DOHH2 (cell line): ENCODE measurements at regions not wholly inside any gene's neighbourhood (a gene's known extent, or its start where the extent isn't known, plus 50 kb on each side); places are given as distances from the start of the nearest gene placed in this dataset.

Experiments
- H3F3A ChIP-seq: fragments of 200-600 bp; sonication (generic), shearing (Covaris generic); 2 replicates; pipeline ENCODE4 v1.6.0; 2016; ENCODE audit warnings: antibody characterized with exemption, mild to moderate bottlenecking; ENCODE audit not compliant: control insufficient read depth, insufficient read depth
- H3K27ac ChIP-seq: fragments of 200-600 bp; sonication (generic); 2 replicates; pipeline ENCODE4 v1.5.1; 2014; ENCODE audit warnings: low read depth, mild to moderate bottlenecking, low read length, moderate library complexity
- H3K27me3 ChIP-seq: fragments of 200-600 bp; sonication (generic); 2 replicates; pipeline ENCODE4 v1.6.1; 2014; ENCODE audit warnings: mild to moderate bottlenecking, low read length, mixed read lengths; ENCODE audit not compliant: control insufficient read depth
- H3K36me3 ChIP-seq: fragments of 200-600 bp; sonication (generic); 2 replicates; pipeline ENCODE4 v1.6.1; 2014; ENCODE audit warnings: mild to moderate bottlenecking, low read length, moderate library complexity, mixed read lengths; ENCODE audit not compliant: control insufficient read depth
- H3K4me1 ChIP-seq: fragments of 200-600 bp; sonication (generic); 2 replicates; pipeline ENCODE4 v1.6.1; 2014; ENCODE audit warnings: mild to moderate bottlenecking, low read length, mixed read lengths; ENCODE audit not compliant: control insufficient read depth
- H3K4me2 ChIP-seq: fragments of 200-600 bp; sonication (generic); 2 replicates; pipeline ENCODE4 v1.6.0; 2014; ENCODE audit warnings: mild to moderate bottlenecking, low read length, moderate library complexity
- H3K4me3 ChIP-seq: fragments of 200-600 bp; sonication (generic); 2 replicates; pipeline ENCODE4 v1.5.1; 2014; ENCODE audit warnings: mild to moderate bottlenecking, low read length, mixed read lengths
- H3K79me2 ChIP-seq: fragments of 200-600 bp; sonication (generic); 2 replicates; pipeline ENCODE4 v1.6.1; 2014; ENCODE audit warnings: mild to moderate bottlenecking, low read length, mixed read lengths; ENCODE audit not compliant: control insufficient read depth
- H3K9me2 ChIP-seq: fragments of 200-600 bp; sonication (generic); replicated peaks from 2 replicates; pipeline ENCODE4 v1.6.1; 2014; ENCODE audit warnings: mild to moderate bottlenecking, low read length, mixed read lengths; ENCODE audit not compliant: control insufficient read depth
- H3K9me3 ChIP-seq: fragments of 200-600 bp; sonication (generic); 2 replicates; pipeline ENCODE4 v1.6.1; 2014; ENCODE audit warnings: antibody characterized with exemption, low read length, mixed read lengths; ENCODE audit not compliant: control insufficient read depth, insufficient read depth
- H4K20me1 ChIP-seq: fragments of 200-600 bp; sonication (generic); 2 replicates; pipeline ENCODE4 v1.6.0; 2014; ENCODE audit warnings: low read depth, mild to moderate bottlenecking, antibody characterized with exemption, low read length, moderate library complexity; ENCODE audit not compliant: control insufficient read depth, insufficient read depth
- CTCF ChIP-seq: fragments of 200-600 bp; sonication (generic); IDR thresholded peaks from one replicate; pipeline ENCODE4 v1.5.1; 2014; ENCODE audit warnings: antibody characterized with exemption, mild to moderate bottlenecking, low read depth, low read length; ENCODE audit not compliant: poor library complexity, severe bottlenecking
- EZH2phosphoT487 ChIP-seq: fragments of 200-600 bp; sonication (generic); IDR thresholded peaks from 2 replicates; pipeline ENCODE4 v1.6.1; 2017; ENCODE audit warnings: borderline replicate concordance, mild to moderate bottlenecking, antibody characterized with exemption, low read length, moderate library complexity, mixed read lengths

GRCh38 chr18:49697757-49698524 lies 115.4 kb downstream of the ACAA2 start:
- Histone ChIP-seq H3K4me3 (no peak overlapping the region), H3K27me3 (0 out of 2 replicates have a peak, but pooled peaks cover 2% of the 10 kb centered on the region), H3K36me3 (no peaks in the 10 kb centered on the region), H3F3A (no peaks in the 10 kb centered on the region), H3K79me2 (no peaks in the 10 kb centered on the region), H3K9me3 (no peaks in the 10 kb centered on the region), H4K20me1 (no peaks in the 10 kb centered on the region), H3K4me1 (peaks cover 10% of the 10 kb centered on the region), H3K9me2 (no peaks in the 10 kb centered on the region), H3K4me2 (no peak overlapping the region), H3K27ac (no peak overlapping the region)
- TF ChIP-seq CTCF (no peak), EZH2phosphoT487 (no peak)

GRCh38 chr18:49697049-49697448 lies 116.3 kb downstream of the ACAA2 start:
- no peaks in the 10 kb centered on the region for H3F3A ChIP-seq
- no peak overlapping the region for H3K4me3 ChIP-seq
- H3K36me3 ChIP-seq: no peaks in the 10 kb centered on the region
- H3K9me3 ChIP-seq: no peaks in the 10 kb centered on the region
- H3K27me3 ChIP-seq: 0 out of 2 replicates have a peak, but pooled peaks cover 2% of the 10 kb centered on the region
- H3K79me2 ChIP-seq: no peaks in the 10 kb centered on the region
- H4K20me1 ChIP-seq: no peaks in the 10 kb centered on the region
- H3K27ac ChIP-seq: no peak overlapping the region
- no peaks in the 10 kb centered on the region for H3K9me2 ChIP-seq
- H3K4me1 ChIP-seq: peaks cover 19% of the 10 kb centered on the region
- no peak overlapping the region for H3K4me2 ChIP-seq
- TF ChIP-seq EZH2phosphoT487 (no peak), CTCF (no peak)

- Histone ChIP-seq H3K27me3 (0 out of 2 replicates have a peak, but pooled peaks cover 2% of the 10 kb centered on the region), H3K36me3 (no peaks in the 10 kb centered on the region), H3K4me3 (no peak overlapping the region), H4K20me1 (no peaks in the 10 kb centered on the region), H3K4me1 (peaks cover 19% of the 10 kb centered on the region), H3K27ac (no peak overlapping the region), H3K9me3 (no peaks in the 10 kb centered on the region), H3K4me2 (no peak overlapping the region), H3F3A (no peaks in the 10 kb centered on the region), H3K79me2 (no peaks in the 10 kb centered on the region), H3K9me2 (no peaks in the 10 kb centered on the region)
- no peak for TF ChIP-seq EZH2phosphoT487
- no peak for TF ChIP-seq CTCF
Measured at GRCh38 chr18:49694402-49694801, 118.9 kb downstream of the ACAA2 start.
